CD8-positive, alpha-beta memory T cell (primary cell): ENCODE measurements at regions not wholly inside any gene's neighbourhood (a gene's known extent, or its start where the extent isn't known, plus 50 kb on each side); places are given as distances from the start of the nearest gene placed in this dataset.
"Not testable (repeated sequence)": the region's sequence is repeated elsewhere in the genome, so short reads cannot be mapped to it uniquely, and the experiment has no call there.

Experiments
- CTCF ChIA-PET: fragments of 350-600 bp; sonication (Branson Sonifier 250); formaldehyde crosslinking; loops from one replicate; lab custom pipeline; 2021; ENCODE audit warnings: antibody characterized with exemption; lab: Charles Lee
- POLR2A ChIA-PET: fragments of 350-600 bp; sonication (Branson Sonifier 250); formaldehyde crosslinking; loops from one replicate; lab custom pipeline; 2021; ENCODE audit warnings: antibody characterized with exemption; lab: Charles Lee
- DNase-seq, 5 donors: peaks; one replicate each; pipeline versions ENCODE4 v3.0.0 to v3.0.0-alpha.2; 2020 to 2022; ENCODE audit warnings: mixed read lengths in 1 of 5
- H3K27ac ChIP-seq: one replicate; pipeline ENCODE4 v1.7.0; 2013; ENCODE audit warnings: low read depth, mild to moderate bottlenecking, low read length, moderate library complexity
- H3K27me3 ChIP-seq: 2 replicates; pipeline ENCODE4 v1.7.0; 2013; ENCODE audit warnings: low read length, mild to moderate bottlenecking; ENCODE audit not compliant: insufficient read depth, poor library complexity, severe bottlenecking
- H3K36me3 ChIP-seq: 2 replicates; pipeline ENCODE4 v1.7.0; 2013; ENCODE audit warnings: mild to moderate bottlenecking, low read length, moderate library complexity; ENCODE audit not compliant: insufficient read depth
- H3K4me1 ChIP-seq: 2 replicates; pipeline ENCODE4 v1.7.0; 2013; ENCODE audit warnings: mild to moderate bottlenecking, low read length, moderate library complexity; ENCODE audit not compliant: insufficient read depth
- H3K4me3 ChIP-seq: 2 replicates; pipeline ENCODE4 v1.7.0; 2013; ENCODE audit warnings: mild to moderate bottlenecking, low read length
- H3K9me3 ChIP-seq: 2 replicates; pipeline ENCODE4 v1.7.0; 2013; ENCODE audit warnings: mild to moderate bottlenecking, low read length
- H3K27ac Mint-ChIP-seq, 8 donors: one replicate each; pipeline ENCODE4 v1.8.0; 2020 to 2021; ENCODE audit warnings: mixed read lengths in 8 of 8, mild to moderate bottlenecking in 6 of 8, inconsistent platforms in 3 of 8, moderate library complexity in 3 of 8
- H3K27me3 Mint-ChIP-seq, 2 donors: one replicate each; pipeline ENCODE4 v1.8.0; 2020 to 2021; ENCODE audit warnings: mixed read lengths in 2 of 2, mild to moderate bottlenecking in 1 of 2, moderate library complexity in 1 of 2
- H3K36me3 Mint-ChIP-seq, 3 donors: one replicate each; pipeline ENCODE4 v1.8.0; 2020 to 2021; ENCODE audit warnings: mixed read lengths in 3 of 3, inconsistent platforms in 1 of 3, mild to moderate bottlenecking in 1 of 3
- H3K4me1 Mint-ChIP-seq, 3 donors: one replicate each; pipeline ENCODE4 v1.8.0; 2020 to 2021; ENCODE audit warnings: mixed read lengths in 3 of 3, inconsistent platforms in 1 of 3, mild to moderate bottlenecking in 1 of 3
- H3K4me3 Mint-ChIP-seq, 7 donors: one replicate each; pipeline ENCODE4 v1.8.0; 2020 to 2021; ENCODE audit warnings: mixed read lengths in 7 of 7, mild to moderate bottlenecking in 6 of 7, moderate library complexity in 4 of 7, inconsistent platforms in 2 of 7
- H3K9me3 Mint-ChIP-seq, 5 donors: one replicate each; pipeline ENCODE4 v1.8.0; 2020 to 2022; ENCODE audit warnings: mixed read lengths in 5 of 5, mild to moderate bottlenecking in 3 of 5, moderate library complexity in 2 of 5, inconsistent platforms in 1 of 5

DNA sequence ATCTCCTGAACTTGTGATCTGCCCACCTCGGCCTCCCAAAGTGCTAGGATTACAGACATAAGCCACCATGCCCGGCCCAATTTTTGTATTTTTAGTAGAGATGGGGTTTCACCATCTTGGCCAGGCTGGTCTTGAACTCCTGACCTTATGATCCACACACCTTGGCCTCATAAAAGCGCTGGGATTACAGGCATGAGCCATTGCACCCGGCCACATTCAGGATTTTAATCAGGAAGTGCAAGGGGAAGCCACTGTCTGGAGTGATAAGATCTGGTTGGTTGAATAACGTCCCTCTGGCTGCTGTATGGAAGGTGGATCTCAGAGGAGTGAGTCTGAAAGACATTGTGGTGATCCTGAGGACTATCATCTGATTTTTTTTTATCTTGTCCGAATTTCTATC, 196.3 kb upstream of the ARL4C start:
- POLR2A ChIA-PET, H3K4me1 Mint-ChIP-seq, CTCF ChIA-PET, H3K4me3 ChIP-seq, H3K4me3 Mint-ChIP-seq, H3K27ac ChIP-seq, H3K27me3 ChIP-seq, H3K36me3 ChIP-seq, H3K27ac Mint-ChIP-seq, DNase-seq, H3K36me3 Mint-ChIP-seq, H3K9me3 ChIP-seq, H3K4me1 ChIP-seq: not testable (repeated sequence)
- peaks cover 10 to 44% of the 10 kb centered on the region in 2 donors for H3K27me3 Mint-ChIP-seq
- peaks cover 0 to 14% (median 7%) of the 10 kb centered on the region in 5 donors for H3K9me3 Mint-ChIP-seq

DNA sequence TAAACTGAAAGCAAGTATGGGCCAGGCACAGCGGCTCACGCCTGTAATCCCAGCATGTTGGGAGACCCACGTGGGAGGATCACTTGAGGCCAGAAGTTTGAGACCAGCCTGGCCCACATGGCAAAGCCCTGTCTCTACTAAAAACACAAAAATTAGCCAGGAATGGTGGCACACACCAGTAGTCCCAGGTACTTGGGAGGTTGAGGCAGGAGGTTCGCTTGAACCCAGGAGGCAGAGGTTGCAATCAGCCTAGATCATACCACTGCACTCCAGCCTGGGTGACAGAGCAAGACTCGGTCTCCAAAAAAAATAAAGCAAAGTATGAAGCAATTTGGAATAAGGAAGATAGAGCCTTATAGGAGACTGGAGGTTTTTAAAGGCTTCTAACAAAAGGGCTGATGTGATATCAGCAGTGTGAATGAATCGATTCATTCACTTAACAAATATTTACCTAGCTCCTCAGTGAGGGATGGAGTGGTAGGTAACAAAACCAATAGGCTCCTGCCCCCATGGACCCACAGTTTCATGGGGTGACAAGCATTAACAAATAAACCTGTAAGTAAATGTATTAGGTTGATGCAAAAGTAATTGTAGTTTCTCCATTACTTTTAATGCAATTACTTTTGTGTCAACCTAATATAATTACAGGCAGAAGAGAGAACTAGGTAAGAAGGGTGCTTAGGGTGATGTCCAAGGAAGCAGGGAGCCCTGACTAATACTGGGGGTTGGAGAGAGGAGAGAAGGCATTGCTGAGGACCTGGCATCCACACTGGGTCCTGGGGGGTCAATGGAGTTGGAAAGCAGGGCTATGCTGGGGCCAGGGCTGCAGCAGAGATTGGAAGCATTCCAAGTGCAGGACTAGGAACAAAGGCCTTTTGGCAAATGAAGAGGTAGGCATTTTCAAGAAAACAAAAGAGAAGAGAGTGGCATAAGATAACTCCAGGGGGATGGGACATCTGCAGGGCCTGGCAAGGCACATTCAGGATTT, 195.4 kb upstream of the ARL4C start:
- DNase-seq, result no peak
- no peak overlapping the region for H3K27ac ChIP-seq
- no peaks in the 10 kb centered on the region for H3K9me3 ChIP-seq
- Mint-ChIP-seq H3K4me3 (no peak overlapping the region), H3K36me3 (peaks cover 0 to 3% (median 0%) of the 10 kb centered on the region in 3 donors), H3K27ac (no peak overlapping the region), H3K27me3 (peaks cover 10 to 44% of the 10 kb centered on the region in 2 donors), H3K4me1 (no peaks in the 10 kb centered on the region), H3K9me3 (peaks cover 0 to 9% (median 3%) of the 10 kb centered on the region in 5 donors)
- POLR2A ChIA-PET, result no interaction called here
- H3K4me1 ChIP-seq, result no peaks in the 10 kb centered on the region
- no peak overlapping the region for H3K4me3 ChIP-seq
- CTCF ChIA-PET, result no interaction called here
- H3K36me3 ChIP-seq, result no peaks in the 10 kb centered on the region
- H3K27me3 ChIP-seq, result no peaks in the 10 kb centered on the region

DNA sequence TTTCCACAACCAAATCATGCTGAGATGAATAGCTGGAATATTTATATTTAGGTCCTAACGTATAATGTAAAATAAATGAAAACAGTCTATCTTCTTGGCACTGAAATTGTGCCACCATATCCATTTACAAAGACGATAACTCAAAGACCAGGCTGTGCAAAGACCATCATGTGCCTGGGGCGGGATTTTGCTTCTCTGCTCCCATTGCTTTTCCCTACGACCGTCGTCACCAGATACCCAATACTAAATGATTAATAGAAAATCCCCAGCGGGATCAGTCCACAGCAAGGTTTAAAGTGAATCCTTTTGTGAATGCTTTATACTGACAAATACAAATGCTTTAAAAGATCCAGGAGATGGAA, 194.3 kb upstream of the ARL4C start:
- Histone ChIP-seq H3K9me3 (no peaks in the 10 kb centered on the region), H3K27ac (no peak overlapping the region), H3K36me3 (no peaks in the 10 kb centered on the region), H3K4me1 (no peaks in the 10 kb centered on the region), H3K4me3 (no peak overlapping the region), H3K27me3 (no peaks in the 10 kb centered on the region)
- peaks cover 11 to 39% of the 10 kb centered on the region in 2 donors for H3K27me3 Mint-ChIP-seq
- no peaks in the 10 kb centered on the region for H3K4me1 Mint-ChIP-seq
- H3K36me3 Mint-ChIP-seq, result no peaks in the 10 kb centered on the region
- H3K4me3 Mint-ChIP-seq, result no peak overlapping the region
- no peak for DNase-seq
- POLR2A ChIA-PET, result no interaction called here
- CTCF ChIA-PET, result no interaction called here
- no peak overlapping the region for H3K27ac Mint-ChIP-seq
- peaks cover 0 to 3% (median 2%) of the 10 kb centered on the region in 5 donors for H3K9me3 Mint-ChIP-seq

DNA sequence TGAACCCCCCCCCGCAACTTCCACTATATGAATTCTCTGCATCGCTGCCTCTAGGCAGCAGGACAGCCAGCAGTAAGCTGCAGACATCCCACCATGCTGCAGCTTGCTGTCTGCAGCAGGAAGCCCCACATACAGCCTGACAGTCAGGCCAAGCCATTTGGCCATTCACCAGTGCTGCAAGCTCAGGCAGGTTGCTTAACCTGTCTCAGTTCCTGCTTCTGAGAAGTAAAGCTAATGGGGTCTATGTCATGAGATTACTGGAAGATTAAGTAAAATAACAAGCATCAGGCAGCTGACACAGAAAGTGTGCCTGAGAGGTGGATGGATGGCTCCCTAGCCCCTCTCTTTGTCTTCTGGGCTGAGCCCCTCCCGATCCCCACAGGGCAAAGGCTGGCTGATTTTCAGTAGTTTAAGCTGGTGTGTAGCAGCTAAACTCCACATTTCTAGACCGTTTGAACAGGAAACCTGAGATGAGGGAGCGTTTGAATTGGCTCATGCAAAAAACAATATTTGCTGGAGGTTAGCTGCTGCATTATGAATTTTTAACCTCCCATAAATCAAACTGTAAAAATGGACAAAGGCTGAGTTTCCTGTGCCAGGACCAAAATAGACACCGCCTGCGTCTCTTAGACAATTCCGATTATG, 193.8 kb upstream of the ARL4C start:
- ChIA-PET POLR2A (no interaction called here), CTCF (no interaction called here)
- no peaks in the 10 kb centered on the region for H3K9me3 Mint-ChIP-seq
- H3K4me3 Mint-ChIP-seq, result no peak overlapping the region
- H3K27ac ChIP-seq, result no peak overlapping the region
- H3K27me3 Mint-ChIP-seq, result peaks cover 9 to 39% of the 10 kb centered on the region in 2 donors
- H3K27me3 ChIP-seq, result no peaks in the 10 kb centered on the region
- H3K4me3 ChIP-seq, result no peak overlapping the region
- DNase-seq, result no peak
- no peaks in the 10 kb centered on the region for H3K4me1 ChIP-seq
- H3K27ac Mint-ChIP-seq, result no peak overlapping the region
- no peaks in the 10 kb centered on the region for H3K36me3 Mint-ChIP-seq
- H3K9me3 ChIP-seq, result no peaks in the 10 kb centered on the region
- H3K4me1 Mint-ChIP-seq, result no peaks in the 10 kb centered on the region
- H3K36me3 ChIP-seq, result no peaks in the 10 kb centered on the region

DNA sequence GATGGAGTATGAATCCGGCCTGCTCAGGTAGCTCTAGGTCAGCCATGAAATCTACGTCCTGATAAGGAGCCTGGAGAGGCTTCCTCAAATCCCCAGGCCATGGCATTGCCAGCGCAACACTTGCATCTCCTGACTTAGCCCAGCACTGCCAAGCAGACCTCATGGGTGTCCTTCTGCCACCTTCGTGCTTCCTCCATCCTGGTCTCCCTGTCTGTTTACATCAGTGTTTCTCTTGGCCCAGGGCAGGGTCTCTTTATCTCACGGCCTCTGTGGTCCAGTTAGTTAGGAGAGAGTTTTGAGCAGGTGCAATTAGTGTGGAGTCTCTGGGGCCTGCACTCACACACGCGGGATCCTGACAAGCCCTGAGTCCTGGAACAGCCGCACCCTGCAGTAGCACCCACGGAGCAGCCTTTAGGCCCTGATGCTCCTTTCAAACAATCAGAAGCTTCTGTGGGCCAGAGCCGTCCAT, 193.1 kb upstream of the ARL4C start:
- H3K27me3 ChIP-seq, result no peaks in the 10 kb centered on the region
- no peak overlapping the region for H3K4me3 ChIP-seq
- CTCF ChIA-PET, result no interaction called here
- Mint-ChIP-seq H3K4me1 (no peaks in the 10 kb centered on the region), H3K4me3 (no peak overlapping the region), H3K27me3 (peaks cover 9 to 39% of the 10 kb centered on the region in 2 donors), H3K36me3 (no peaks in the 10 kb centered on the region), H3K27ac (no peak overlapping the region), H3K9me3 (no peaks in the 10 kb centered on the region)
- H3K27ac ChIP-seq, result no peak overlapping the region
- no peak for DNase-seq
- H3K9me3 ChIP-seq, result no peaks in the 10 kb centered on the region
- H3K4me1 ChIP-seq, result no peaks in the 10 kb centered on the region
- POLR2A ChIA-PET, result no interaction called here
- no peaks in the 10 kb centered on the region for H3K36me3 ChIP-seq

DNA sequence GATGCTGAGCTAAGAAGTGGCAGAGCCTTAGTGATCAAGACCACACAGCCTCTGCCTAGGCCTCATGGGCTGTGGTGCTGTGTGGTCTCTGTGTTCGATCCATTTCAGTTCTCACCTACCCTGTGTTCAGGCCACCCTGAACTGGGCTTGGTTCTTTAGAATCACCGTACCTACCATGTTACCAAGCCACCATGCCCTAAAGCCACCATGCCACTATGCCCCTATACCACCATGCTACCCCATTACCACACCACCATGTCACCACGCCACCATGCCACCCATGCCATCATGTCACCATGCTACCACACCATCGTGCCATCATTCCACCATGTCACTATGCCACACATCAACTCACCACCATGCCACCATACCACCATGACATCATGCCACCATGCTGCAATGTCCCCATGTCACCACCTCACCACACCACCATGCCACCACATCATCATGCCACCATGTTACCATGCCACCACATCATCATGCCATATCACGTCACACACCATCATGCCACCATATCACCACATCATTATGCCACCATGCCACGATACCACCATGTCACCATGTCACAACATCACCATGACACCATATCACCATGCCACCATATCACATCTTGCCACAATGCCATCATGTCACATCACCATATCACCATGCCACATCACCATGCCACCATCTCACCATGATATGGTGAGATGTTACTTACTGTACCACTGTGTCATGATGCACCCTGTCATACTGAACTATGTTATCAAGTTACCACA, 191.0 kb upstream of the ARL4C start:
- Mint-ChIP-seq H3K9me3 (no peaks in the 10 kb centered on the region), H3K4me1 (no peaks in the 10 kb centered on the region), H3K27ac (no peak overlapping the region), H3K36me3 (no peaks in the 10 kb centered on the region), H3K27me3 (peaks cover 1 to 21% of the 10 kb centered on the region in 2 donors), H3K4me3 (no peak overlapping the region)
- H3K4me1 ChIP-seq, result no peaks in the 10 kb centered on the region
- DNase-seq, result no peak
- H3K36me3 ChIP-seq, result no peaks in the 10 kb centered on the region
- H3K4me3 ChIP-seq, result no peak overlapping the region
- H3K27me3 ChIP-seq, result no peaks in the 10 kb centered on the region
- H3K9me3 ChIP-seq, result no peaks in the 10 kb centered on the region
- ChIA-PET CTCF (no interaction called here), POLR2A (no interaction called here)
- no peak overlapping the region for H3K27ac ChIP-seq

DNA sequence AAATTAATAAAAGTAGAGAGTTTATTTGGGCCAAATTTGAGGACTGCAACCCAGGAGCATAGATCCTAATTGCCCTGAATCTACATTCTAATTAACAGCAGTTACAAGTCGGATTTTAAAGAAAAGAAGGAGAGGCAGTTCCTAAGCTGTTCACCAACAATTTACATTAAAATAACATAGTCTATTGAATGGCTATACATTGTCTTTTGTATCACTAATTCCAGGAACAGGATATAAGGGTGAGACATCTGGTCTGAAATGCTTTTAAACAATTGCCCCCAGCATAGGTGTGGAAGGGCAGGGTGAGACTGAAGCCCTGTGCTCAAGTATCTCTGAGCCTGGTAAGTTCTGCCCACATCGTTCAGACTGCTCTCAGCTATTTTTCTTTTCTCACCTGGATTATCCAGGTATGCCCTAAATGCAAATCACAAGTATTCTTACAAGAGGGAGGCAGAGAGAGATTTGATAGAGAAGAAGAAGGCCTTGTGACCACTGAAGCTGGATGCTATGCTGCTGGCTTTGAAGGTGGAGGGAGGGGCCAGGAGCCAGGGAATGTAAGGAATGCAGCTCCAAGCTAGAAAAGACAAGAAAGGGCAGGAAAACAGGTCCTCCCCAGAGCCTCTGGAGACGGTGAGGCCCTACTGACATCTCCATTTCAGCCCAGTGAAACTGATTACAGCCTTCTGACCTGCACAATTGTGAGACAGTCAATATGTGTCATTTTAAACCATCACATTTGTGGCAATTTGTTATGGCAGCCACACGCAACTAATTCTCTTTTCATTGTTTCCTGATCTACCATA, 189.4 kb upstream of the ARL4C start:
- Mint-ChIP-seq H3K4me3 (no peak overlapping the region), H3K36me3 (no peaks in the 10 kb centered on the region), H3K4me1 (no peaks in the 10 kb centered on the region), H3K9me3 (no peaks in the 10 kb centered on the region), H3K27ac (no peak overlapping the region), H3K27me3 (peaks cover 1 to 10% of the 10 kb centered on the region in 2 donors)
- no peaks in the 10 kb centered on the region for H3K4me1 ChIP-seq
- ChIA-PET POLR2A (no interaction called here), CTCF (no interaction called here)
- H3K27me3 ChIP-seq, result no peaks in the 10 kb centered on the region
- no peaks in the 10 kb centered on the region for H3K9me3 ChIP-seq
- H3K27ac ChIP-seq, result no peak overlapping the region
- no peak for DNase-seq
- no peaks in the 10 kb centered on the region for H3K36me3 ChIP-seq
- no peak overlapping the region for H3K4me3 ChIP-seq
